ENCODE measurements at regions not wholly inside any gene's neighbourhood (a gene's known extent, or its start where the extent isn't known, plus 50 kb on each side); places are given as distances from the start of the nearest gene placed in this dataset.

GRCh38 chr13:40072663-40073120 is 417.2 kb downstream of the COG6 start:
- TF ChIP-seq, protein P1, sequence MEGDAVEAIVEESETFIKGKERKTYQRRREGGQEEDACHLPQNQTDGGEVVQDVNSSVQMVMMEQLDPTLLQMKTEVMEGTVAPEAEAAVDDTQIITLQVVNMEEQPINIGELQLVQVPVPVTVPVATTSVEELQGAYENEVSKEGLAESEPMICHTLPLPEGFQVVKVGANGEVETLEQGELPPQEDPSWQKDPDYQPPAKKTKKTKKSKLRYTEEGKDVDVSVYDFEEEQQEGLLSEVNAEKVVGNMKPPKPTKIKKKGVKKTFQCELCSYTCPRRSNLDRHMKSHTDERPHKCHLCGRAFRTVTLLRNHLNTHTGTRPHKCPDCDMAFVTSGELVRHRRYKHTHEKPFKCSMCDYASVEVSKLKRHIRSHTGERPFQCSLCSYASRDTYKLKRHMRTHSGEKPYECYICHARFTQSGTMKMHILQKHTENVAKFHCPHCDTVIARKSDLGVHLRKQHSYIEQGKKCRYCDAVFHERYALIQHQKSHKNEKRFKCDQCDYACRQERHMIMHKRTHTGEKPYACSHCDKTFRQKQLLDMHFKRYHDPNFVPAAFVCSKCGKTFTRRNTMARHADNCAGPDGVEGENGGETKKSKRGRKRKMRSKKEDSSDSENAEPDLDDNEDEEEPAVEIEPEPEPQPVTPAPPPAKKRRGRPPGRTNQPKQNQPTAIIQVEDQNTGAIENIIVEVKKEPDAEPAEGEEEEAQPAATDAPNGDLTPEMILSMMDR (IDR thresholded peaks at IDR 0.05; ENCODE audit: insufficient read depth, low read length, poor library complexity, severe bottlenecking), result no peak
- no peak for TF ChIP-seq EZH2phosphoT487 (conservative IDR thresholded peaks at IDR 0.05; ENCODE audit: low read length)

Data from SU-DHL-6 (cell line).